Activated CD8-positive, alpha-beta T cell treated with anti-CD3 and anti-CD28 coated beads for 36 hours (primary cell): ENCODE measurements at regions not wholly inside any gene's neighbourhood (a gene's known extent, or its start where the extent isn't known, plus 50 kb on each side); places are given as distances from the start of the nearest gene placed in this dataset.
"Not testable (repeated sequence)": the region's sequence is repeated elsewhere in the genome, so short reads cannot be mapped to it uniquely, and the experiment has no call there.

Source experiments
- ATAC-seq: fragments of 200-7000 bp; cut with Tn5 transposase; one replicate; pipeline ENCODE4 v1.10.0; 2021; ENCODE audit warnings: mild to moderate bottlenecking, moderate library complexity
- CTCF ChIA-PET: fragments of 350-600 bp; sonication (Branson Sonifier 250); formaldehyde crosslinking; loops from one replicate; lab custom pipeline; 2021; ENCODE audit warnings: antibody characterized with exemption; lab: Charles Lee
- POLR2A ChIA-PET: fragments of 350-600 bp; sonication (Branson Sonifier 250); formaldehyde crosslinking; loops from one replicate; lab custom pipeline; 2021; ENCODE audit warnings: antibody characterized with exemption; lab: Charles Lee
- DNase-seq: peaks from one replicate; pipeline ENCODE4 v3.0.0-alpha.2; 2020
- H3K27ac Mint-ChIP-seq: one replicate; pipeline ENCODE4 v1.8.0; 2021; ENCODE audit warnings: mild to moderate bottlenecking, mixed read lengths
- H3K27me3 Mint-ChIP-seq: one replicate; pipeline ENCODE4 v1.8.0; 2021; ENCODE audit warnings: mixed read lengths
- H3K36me3 Mint-ChIP-seq: one replicate; pipeline ENCODE4 v1.8.0; 2021; ENCODE audit warnings: low read depth, mixed read lengths
- H3K4me1 Mint-ChIP-seq: one replicate; pipeline ENCODE4 v1.8.0; 2021; ENCODE audit warnings: low read depth, mixed read lengths
- H3K4me3 Mint-ChIP-seq: one replicate; pipeline ENCODE4 v1.8.0; 2021; ENCODE audit warnings: mild to moderate bottlenecking, moderate library complexity, mixed read lengths
- H3K9me3 Mint-ChIP-seq: one replicate; pipeline ENCODE4 v1.8.0; 2021; ENCODE audit warnings: mixed read lengths
- intact Hi-C: fragments of 100-400 bp; cut with micrococcal nuclease; formaldehyde crosslinking; loops from one replicate; pipeline ENCODE4 v1.10.0; 2022
- TF ChIP-seq, protein P1 (sequence below): fragments of 200-600 bp; IDR thresholded peaks from one replicate; pipeline ENCODE4 v1.8.0; 2022; ENCODE audit warnings: antibody characterized with exemption, mild to moderate bottlenecking

- TF ChIP-seq, protein P1, sequence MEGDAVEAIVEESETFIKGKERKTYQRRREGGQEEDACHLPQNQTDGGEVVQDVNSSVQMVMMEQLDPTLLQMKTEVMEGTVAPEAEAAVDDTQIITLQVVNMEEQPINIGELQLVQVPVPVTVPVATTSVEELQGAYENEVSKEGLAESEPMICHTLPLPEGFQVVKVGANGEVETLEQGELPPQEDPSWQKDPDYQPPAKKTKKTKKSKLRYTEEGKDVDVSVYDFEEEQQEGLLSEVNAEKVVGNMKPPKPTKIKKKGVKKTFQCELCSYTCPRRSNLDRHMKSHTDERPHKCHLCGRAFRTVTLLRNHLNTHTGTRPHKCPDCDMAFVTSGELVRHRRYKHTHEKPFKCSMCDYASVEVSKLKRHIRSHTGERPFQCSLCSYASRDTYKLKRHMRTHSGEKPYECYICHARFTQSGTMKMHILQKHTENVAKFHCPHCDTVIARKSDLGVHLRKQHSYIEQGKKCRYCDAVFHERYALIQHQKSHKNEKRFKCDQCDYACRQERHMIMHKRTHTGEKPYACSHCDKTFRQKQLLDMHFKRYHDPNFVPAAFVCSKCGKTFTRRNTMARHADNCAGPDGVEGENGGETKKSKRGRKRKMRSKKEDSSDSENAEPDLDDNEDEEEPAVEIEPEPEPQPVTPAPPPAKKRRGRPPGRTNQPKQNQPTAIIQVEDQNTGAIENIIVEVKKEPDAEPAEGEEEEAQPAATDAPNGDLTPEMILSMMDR: no peak
- no peaks in the 10 kb centered on the region for H3K36me3 Mint-ChIP-seq
- ChIA-PET POLR2A (no interaction called here), CTCF (no interaction called here)
- DNase-seq (no peak), ATAC-seq (no peak)
- intact Hi-C loops: no loop called here
- H3K27ac Mint-ChIP-seq: no peak overlapping the region
- H3K4me1 Mint-ChIP-seq: no peaks in the 10 kb centered on the region
- H3K9me3 Mint-ChIP-seq: peaks cover 5% of the 10 kb centered on the region
- no peaks in the 10 kb centered on the region for H3K27me3 Mint-ChIP-seq
- no peak overlapping the region for H3K4me3 Mint-ChIP-seq
These were observed 285.6 kb downstream of the RASEF start for GRCh38 chr9:82777366-82777765.

GRCh38 chr9:82778923-82779322 lies 284.0 kb downstream of the RASEF start:
- POLR2A ChIA-PET, H3K4me3 Mint-ChIP-seq: not testable (repeated sequence)

GRCh38 chr9:82780017-82780416 lies 282.9 kb downstream of the RASEF start:
- POLR2A ChIA-PET: no interaction called here
- TF ChIP-seq, protein P1: no peak
- Mint-ChIP-seq H3K4me1 (no peaks in the 10 kb centered on the region), H3K9me3 (peaks cover 6% of the 10 kb centered on the region), H3K27ac (no peak overlapping the region), H3K36me3 (no peaks in the 10 kb centered on the region), H3K4me3 (no peak overlapping the region), H3K27me3 (no peaks in the 10 kb centered on the region)
- DNase-seq (no peak), ATAC-seq (no peak)
- intact Hi-C loops: no loop called here
- CTCF ChIA-PET: no interaction called here

More at GRCh38 chr9:82778923-82779322, 284.0 kb downstream of the RASEF start:
- ATAC-seq, DNase-seq, H3K27me3 Mint-ChIP-seq, H3K27ac Mint-ChIP-seq, intact Hi-C loops, CTCF ChIA-PET, H3K9me3 Mint-ChIP-seq, H3K36me3 Mint-ChIP-seq, H3K4me1 Mint-ChIP-seq: not testable (repeated sequence)

GRCh38 chr9:82781921-82782392 lies 281.0 kb downstream of the RASEF start:
- ChIA-PET POLR2A (no interaction called here), CTCF (no interaction called here)
- TF ChIP-seq, protein P1: no peak
- H3K4me1 Mint-ChIP-seq: no peaks in the 10 kb centered on the region
- no peak overlapping the region for H3K4me3 Mint-ChIP-seq
- no peak for ATAC-seq
- DNase-seq: no peak
- no peaks in the 10 kb centered on the region for H3K27me3 Mint-ChIP-seq
- peaks cover 3% of the 10 kb centered on the region for H3K9me3 Mint-ChIP-seq
- intact Hi-C loops: no loop called here
- H3K36me3 Mint-ChIP-seq: no peaks in the 10 kb centered on the region
- H3K27ac Mint-ChIP-seq: no peak overlapping the region

- ATAC-seq (no peak), DNase-seq (no peak)
- no peaks in the 10 kb centered on the region for H3K36me3 Mint-ChIP-seq
- no peaks in the 10 kb centered on the region for H3K4me1 Mint-ChIP-seq
- no peak overlapping the region for H3K27ac Mint-ChIP-seq
- TF ChIP-seq, protein P1: no peak
- intact Hi-C loops: no loop called here
- no peak overlapping the region for H3K4me3 Mint-ChIP-seq
- CTCF ChIA-PET: no interaction called here
- POLR2A ChIA-PET: no interaction called here
- H3K27me3 Mint-ChIP-seq: no peaks in the 10 kb centered on the region
- peaks cover 3% of the 10 kb centered on the region for H3K9me3 Mint-ChIP-seq
These were observed 279.9 kb downstream of the RASEF start for GRCh38 chr9:82783045-82783444.

DNA sequence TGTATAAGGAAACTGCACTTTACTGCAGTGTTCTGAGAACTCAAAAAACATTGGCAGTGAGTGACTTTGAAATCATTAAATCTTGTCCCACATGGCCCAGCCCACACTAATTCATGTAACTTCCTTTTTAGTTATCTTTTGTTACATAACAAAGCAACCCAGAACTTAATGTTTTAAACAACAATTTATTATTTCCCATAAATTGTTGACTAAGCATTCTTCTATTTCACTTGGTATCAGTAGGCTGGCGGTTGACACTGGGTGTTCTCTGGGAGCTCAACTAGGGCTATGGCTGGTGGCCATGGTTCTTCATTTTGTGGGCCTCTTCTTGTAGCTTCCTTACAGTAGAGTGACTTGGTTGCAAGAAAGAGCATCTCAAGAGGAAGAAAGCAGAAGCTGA lies 278.4 kb downstream of the RASEF start:
- H3K9me3 Mint-ChIP-seq: peaks cover 1% of the 10 kb centered on the region
- H3K4me1 Mint-ChIP-seq: no peaks in the 10 kb centered on the region
- TF ChIP-seq, protein P1: no peak
- no peaks in the 10 kb centered on the region for H3K36me3 Mint-ChIP-seq
- intact Hi-C loops: no loop called here
- ChIA-PET CTCF (no interaction called here), POLR2A (no interaction called here)
- DNase-seq (no peak), ATAC-seq (no peak)
- H3K4me3 Mint-ChIP-seq: no peak overlapping the region
- H3K27ac Mint-ChIP-seq: no peak overlapping the region
- H3K27me3 Mint-ChIP-seq: no peaks in the 10 kb centered on the region
